HG03175 (cell line): ENCODE measurements at regions not wholly inside any gene's neighbourhood (a gene's known extent, or its start where the extent isn't known, plus 50 kb on each side); places are given as distances from the start of the nearest gene placed in this dataset.

ENCODE experiments used
- ATAC-seq: cut with Tn5 transposase; IDR thresholded peaks from one replicate; pipeline ENCODE4 v1.9.1; 2021; ENCODE audit warnings: mild to moderate bottlenecking, moderate library complexity; ENCODE audit not compliant: unreplicated experiment

DNA sequence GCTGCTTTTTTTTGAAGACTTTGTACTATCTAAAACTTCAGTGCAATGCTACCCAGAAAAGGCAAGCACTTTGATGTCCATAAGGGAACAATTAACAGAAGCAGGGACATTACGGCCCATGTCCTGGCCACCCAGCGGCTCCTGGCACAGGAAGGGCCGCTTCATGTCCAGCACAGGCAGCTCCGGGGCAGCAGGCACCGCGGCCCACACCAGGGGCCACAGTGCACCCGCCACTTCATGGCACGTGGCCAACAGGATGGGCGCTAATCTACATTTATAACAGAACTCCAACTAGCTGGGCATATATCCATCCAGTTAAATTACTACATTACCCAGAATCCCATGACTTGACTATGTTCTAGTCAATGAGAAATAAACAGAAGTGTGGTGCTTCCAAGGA is 198.2 kb upstream of the ID4 start:
- no peak for ATAC-seq

DNA sequence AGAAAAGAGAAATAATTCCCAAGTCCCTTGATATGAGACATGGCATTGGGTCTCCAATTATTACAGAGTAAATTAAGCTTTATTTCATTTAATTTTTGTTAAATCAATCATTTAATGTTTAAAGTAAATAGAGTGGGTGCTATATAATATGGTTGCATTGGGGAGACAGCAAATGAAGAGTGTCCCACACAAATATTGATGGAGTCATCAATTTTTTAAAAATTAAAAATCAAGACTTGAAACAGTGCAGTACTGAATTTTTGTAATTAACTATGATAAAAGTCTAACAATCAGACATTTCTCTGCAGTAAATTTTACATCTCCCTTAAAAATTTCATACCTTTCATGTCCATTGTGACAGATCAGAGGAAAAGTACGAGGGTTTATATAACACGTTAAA is 193.9 kb upstream of the ID4 start:
- no peak for ATAC-seq

DNA sequence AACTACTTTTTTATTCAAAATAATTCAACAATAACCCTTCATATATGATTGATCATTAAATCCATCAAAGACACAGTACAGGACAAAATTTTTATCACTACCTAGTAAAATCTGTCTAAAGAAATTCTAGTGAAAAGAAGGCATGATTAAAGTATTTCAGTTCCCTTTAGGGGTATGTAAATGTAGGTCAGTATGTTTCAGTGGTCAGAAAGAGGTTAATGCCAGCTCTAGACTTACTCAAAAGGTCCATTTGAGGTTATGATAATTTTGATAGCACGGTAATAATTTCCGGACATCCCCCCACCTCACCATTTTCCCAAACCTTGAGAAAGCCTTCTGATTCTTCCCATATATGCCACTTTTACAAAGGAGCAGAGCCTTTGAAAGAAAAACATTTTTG is 193.5 kb upstream of the ID4 start:
- ATAC-seq, result no peak

DNA sequence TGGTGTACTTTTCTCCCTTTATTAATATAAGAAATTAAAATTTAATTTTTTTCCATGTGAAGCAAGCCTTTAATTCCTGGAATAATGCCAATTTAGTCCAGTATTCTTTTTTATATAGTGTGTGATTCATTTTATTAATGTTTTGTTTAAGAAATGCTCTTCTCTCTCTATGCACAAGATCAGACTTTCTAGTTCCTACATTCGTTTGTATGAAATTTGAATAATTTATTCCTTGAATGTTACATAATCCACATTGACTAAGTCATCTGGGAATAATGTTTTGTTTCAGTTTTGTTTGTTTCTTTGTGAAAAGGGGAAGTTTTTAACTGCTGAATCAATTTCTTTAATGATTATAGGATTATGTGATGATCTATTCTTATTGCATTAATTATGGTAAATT is 181.4 kb upstream of the ID4 start:
- ATAC-seq, result no peak

DNA sequence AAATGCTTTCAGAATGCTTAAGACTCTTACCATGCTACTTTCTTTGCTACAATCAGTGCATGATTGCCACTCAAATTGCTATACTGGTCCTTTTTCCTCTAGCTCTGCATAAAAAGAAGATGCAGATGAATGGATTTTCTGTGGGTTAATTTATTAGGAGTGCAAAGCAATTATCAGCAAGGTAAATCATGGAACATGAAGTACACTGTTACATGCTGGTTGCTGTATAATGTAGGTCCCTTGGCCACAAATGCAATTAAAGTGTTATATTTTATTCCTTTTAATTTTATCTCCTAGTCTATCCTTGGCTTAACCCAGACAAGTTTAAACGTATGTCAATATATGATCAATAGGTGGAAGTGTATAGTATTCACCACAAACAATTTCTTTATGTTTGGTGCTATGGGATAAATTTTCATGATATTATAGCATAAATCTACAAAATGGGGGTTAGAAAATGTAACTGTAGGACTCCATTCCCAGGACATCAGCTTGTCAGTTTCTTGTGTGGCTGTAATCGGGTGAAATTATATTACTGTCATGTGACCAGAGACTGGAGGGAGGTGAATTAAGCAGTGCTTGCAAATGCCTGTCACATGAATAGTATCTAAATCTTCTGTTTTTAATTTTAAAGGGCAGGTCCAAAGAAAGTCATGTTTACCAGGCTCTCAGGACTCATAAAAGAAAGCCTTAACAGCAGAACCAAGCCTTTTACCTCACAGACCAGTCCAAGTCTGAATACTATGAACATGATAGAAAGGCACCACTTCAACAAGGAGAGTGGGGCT is 176.9 kb upstream of the ID4 start:
- ATAC-seq, result no peak

DNA sequence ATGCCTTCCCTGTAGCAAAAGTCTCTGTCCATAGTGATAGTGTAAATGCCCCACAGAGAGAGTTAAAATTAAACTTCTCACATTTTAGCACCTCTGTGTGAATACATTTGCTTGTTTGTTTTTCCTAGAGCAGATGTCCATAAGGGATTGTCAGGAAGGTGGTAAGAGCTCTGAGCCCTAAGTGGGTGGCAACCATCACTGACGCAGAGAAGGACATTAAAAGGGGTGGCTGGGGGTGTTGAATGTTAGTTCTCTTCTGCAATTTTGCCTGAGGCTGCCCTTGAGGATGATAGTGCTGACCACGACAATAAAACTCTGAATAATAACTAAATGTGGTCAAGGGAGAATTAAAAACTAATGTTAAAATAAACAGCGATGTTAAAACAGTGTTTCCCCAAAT is 174.3 kb upstream of the ID4 start:
- ATAC-seq, result no peak

DNA sequence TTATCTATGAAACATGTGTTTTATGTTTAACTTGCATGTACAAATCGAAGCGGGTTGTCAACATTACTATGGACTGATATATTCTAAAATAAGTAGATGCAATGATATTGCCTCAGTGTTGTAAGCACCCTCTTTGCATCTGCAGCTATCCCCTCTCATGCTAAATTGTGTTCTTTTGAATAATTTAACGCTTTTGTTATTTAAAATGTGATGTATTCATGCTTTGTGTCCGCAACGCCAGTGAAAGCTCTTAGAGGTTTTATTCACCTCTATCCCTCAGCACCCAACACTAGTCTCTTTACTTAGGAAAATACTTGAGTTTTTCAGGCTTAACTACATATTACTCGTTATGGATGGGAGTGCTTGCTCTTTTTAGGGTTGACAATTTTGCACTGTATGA is 173.7 kb upstream of the ID4 start:
- no peak for ATAC-seq

DNA sequence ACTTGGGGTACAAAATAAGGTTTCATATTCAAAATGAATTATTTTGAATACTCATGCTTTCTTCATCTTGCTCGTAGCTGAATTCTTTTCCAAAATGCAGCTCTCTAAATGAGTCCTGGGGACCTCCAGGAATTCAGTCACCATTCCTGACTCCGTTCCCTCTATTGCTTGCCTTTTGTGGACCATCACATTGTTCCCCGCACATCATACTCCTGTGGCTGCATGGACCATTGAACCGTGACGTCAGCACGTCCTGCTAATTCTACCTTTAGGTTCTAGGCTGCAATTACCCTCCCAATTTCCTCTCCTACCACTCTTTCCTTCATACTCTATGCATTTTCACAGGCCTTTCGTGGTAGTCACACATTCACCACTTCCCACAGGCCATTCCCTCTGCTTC is 173.1 kb upstream of the ID4 start:
- ATAC-seq, result no peak

DNA sequence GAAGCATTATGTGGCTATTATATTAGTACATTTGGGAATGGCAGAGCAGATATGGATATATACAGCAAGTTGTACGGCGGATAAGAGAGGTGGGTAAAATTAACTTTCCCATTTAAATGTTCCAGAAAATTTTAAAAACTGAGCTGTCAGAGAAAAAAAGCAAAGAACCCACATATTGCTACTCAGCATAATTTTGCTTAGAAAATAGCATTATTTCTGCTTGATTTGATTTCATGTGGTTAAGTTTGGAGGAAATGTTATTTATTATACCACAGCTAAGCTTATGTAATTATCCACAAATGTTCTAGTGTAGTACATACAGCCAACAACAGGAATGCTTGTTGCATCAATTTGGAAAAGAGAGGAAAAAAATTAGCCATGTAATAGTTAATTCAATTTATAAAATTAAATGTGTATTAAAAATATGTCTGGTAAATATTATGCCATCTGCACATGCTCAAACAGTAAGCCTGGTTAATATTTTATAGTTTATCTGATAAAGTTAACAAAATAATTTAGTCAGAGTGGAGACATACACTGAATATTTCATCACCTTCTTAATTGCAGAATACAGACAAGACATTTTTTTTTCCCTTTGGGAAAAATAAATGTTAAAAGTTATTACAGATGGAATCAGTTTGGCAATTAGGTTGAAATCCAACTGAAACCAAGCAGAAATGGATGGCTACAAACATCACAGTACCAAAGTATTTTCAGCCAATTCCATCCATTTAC is 172.1 kb upstream of the ID4 start:
- no peak for ATAC-seq

DNA sequence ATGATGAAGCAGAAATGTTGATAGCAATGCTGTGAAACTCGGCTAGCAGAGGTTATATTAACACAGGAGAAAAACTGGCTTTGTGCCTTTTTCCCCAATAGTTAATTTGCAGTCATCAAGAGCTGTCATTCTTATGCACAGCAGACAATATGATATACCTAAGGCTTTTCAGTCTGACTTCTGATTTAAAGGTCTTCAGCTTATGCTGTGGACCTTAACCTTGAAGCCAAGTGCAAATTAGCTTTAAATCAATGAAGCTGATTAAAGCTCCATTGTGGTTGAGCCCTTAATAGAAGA is 171.6 kb upstream of the ID4 start:
- no peak for ATAC-seq

DNA sequence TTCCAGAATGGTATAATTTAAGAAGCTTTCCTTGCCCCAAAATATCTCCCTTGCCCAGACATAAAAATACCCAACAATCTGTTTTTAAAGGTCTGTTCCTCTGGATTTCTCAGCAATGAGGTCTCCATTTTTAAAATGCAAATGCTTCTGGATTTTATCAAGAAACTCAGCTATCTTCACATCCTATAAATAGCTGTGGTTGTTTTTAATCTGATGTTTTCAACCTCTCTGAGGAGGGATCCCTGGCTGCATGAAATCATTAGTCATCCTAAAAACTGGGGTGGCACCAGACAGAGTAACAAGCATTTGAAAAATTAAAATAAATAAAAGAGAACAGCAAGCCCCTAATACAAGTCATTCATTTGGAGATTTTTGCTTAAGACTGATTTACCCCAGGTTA is 168.5 kb upstream of the ID4 start:
- ATAC-seq, result no peak

DNA sequence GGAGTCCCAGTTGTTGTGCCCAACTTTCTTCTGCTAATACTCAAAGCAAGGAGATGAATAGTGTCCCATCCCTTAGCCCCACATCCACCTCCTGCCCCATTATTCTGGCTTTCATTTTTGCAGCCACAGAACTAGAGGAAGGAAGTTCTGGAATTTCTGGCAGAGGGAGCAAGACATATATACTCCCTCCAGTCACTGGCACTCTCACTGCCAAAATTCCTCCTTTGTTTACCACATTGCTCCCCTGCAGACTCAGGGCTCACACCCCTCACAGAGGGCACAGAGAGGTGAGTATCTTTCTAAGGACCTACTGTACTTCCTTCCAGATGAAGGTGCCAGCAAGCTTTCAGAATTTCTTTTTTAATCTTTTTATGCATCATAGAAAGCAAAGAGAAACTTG is 168.0 kb upstream of the ID4 start:
- no peak for ATAC-seq

DNA sequence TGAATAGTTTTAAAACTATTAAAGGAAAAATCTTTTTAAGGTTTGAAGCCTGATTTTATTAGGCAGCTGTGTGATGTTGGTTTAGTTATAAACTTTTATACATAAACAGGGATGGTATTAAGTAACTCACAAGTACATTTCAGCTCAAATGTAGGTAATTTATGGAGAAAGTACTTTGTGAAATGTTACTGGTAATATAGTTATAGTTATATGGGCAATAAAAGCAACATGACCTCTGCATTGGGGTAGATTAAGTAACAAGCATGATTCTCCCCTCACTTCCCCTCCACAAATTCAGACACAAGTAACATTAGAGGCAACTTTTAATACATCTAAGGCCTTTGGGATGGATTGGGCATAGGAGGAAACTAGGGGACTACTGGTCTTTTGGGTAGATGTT is 154.3 kb upstream of the ID4 start:
- ATAC-seq, result no peak

DNA sequence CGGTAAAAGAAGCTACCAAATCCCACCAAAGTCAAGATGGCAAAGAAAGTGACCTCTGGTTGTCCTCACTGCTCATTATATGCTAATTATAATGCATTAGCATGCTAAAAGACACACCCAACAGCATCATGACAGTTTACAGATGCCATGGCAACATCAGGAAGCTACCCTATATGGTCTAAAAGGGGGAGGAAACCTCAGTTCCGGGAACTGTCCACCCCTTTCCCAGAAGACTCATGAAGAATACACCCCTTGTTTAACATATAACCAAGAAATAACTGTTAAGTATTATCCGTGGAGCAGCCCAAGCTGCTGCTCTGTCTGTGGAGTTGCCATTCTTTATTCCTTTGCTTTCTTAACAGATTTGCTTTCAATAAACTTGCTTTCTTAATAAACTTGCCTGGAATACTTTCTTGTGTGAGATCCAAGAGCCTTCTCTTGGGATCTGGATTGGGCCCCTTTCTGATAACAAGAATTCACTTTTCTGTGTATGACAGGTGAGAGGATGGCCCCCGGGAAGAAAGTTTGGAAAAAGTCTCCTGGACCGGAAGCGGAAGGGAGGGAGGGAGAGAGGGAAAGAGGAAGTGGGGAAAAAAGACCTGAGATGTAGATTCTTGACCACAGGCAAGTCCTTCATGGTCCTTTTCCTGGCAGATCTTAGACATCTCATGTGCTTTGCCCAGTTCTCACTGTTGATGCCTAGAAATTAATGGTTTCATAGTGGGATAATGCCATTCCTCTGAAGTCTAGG is 146.7 kb upstream of the ID4 start:
- ATAC-seq, result no peak

DNA sequence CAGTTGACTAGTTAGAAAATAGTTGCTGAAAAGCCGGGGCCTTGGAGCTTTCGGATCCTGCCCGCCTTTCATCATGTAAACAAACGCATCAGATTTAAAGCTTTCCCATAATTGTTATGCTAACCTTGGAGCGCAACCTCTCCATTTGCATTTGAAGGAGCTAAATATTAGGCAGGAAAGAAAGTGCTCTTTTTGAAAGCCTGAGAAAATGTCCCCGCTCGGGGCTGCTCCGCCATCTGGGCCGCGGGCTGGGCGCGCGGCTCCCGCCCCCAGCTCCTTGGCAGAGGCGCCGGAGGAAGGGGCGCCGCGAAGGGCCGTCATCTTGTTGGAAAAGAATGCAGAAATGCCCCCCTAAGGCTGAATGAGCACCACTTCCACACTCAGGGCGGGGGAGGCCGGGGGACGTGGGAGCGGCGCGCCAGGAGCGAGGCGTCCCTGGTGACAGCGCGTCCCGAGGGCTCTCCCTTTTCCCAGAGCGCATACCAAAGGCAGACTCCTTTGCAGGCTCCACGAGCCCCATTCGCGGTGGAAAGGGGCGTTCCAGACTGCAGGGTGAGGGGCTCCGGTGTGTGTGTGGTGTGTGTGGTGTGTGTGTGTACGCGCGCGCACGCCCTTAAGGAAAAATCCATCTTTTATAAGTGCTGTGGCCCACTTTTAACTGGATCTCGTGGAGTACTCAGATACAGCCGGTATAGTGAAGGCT is 145.6 kb upstream of the ID4 start:
- no peak for ATAC-seq

DNA sequence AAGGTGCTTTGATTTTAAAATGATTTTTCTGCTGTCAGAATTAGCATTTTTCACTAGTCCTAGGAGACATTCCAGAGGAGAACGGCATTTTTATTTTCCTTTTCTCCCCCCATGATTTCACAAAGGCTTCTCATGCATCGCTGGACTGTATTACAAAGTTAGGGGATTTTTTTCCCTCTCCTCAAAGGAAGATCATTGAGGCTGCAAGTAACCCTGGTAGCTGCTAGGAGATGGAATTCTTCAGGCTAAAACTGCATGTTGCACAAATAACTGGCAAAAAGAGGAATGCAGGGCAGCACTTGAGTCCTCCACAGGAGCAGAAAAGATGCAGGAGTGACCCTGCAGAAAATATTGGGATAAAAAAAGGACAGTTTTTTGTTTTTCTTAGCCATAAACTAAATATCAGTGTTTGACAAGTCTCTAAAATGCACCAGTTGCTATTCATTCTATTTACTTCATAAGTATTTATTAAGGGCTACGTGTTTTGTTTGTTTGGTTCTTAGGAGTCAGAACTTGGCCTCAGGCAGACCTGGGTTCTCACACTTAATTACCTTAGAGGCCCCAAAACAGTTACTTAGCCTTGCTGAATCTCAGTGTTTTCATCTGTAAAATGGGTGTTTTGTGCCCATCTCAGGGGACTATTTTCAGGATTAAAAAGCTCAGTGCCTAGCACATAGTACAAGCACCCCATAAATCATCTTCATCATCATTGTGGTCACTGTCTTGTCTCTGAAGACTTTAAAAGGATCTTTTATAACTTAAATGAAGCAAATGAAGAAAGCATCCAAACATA is 144.5 kb upstream of the ID4 start:
- no peak for ATAC-seq

DNA sequence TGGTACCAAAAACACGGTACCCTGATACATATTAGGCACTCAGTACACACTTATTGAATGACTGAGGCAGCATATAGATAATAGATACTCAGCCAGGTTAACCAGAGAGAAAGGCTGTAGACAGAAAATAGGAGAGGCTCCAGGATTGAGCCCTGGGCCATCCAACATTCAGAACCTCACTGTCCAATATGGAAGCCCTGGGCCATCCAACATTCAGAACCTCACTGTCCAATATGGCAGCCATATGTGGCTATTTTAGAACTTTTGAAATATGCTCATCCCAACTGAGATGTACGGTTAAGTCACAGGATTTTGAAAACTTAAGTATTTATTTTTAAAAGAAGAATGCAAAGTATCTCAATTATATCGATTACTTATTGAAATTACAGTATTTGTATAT is 142.5 kb upstream of the ID4 start:
- ATAC-seq, result no peak

DNA sequence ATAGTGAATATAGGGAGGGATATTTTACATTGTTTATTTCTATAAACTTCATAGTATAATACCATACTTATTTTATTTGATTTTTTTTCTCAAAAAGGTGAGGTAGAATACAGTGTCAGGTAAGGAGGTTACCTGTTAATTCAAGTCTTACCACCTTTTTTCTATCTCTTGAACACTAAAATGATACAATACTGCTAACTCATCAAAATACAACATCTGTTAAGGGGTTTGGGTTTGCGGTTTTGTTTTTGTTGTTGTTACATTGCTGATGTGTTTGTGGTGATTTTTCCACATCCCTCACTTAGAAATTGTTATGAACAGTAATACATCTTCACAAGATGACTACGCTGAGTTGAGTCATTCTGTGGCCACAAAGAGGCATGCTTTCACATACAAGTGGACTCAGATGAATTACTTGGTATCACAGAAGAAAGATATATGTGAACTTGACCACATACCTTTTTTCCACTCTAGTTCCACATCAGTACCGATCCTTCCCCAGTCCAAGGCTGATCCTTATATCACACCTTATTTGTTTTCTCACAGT is 139.4 kb upstream of the ID4 start:
- ATAC-seq, result no peak

DNA sequence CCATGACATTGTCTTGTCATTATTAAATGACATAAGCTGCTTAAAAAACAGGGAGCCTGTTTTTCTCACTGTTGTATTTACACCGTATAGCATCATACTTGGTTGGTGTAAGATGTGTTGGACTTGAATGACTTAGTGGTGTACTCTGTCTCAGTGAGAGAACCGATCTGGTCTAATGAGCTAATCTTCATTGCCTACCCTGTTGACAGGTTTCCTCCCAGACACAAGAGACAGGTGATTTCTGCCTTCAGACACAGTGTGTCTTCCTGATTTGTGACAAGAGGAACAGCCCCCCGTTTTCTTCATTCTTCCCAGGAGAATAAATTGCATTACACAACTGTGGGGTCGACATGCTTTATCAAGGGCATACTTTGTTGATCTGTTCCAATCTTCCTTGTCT is 137.2 kb upstream of the ID4 start:
- ATAC-seq, result no peak

DNA sequence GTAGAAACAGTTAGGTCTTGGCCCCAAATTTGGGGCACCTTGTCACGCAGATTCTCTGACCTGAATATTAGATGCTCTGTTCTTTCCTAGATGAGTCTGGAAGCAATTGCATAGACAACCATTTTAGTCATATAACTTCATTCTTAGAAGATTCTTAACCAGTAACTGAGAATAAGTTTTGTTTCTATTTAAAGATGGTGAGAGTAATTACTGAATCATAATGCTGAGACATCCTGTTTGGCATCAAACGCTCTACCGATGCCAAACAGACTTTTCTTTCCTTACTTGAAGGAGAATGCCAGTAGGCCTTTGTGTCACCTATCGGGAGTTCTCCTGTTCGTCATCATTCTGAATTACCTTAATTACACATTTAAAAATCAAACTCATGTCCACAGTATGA is 131.6 kb upstream of the ID4 start:
- no peak for ATAC-seq
